Suprapubic skin (tissue), 3 donors: ENCODE measurements at regions not wholly inside any gene's neighbourhood (a gene's known extent, or its start where the extent isn't known, plus 50 kb on each side); places are given as distances from the start of the nearest gene placed in this dataset.

Experiments used
- POLR2AphosphoS5 ChIP-seq, 3 donors: sonication (generic); formaldehyde crosslinking; IDR thresholded peaks; one replicate each; pipeline ENCODE4 v1.6.1; 2017; ENCODE audit warnings: antibody characterized with exemption in 3 of 3
- TF ChIP-seq, protein P1 (sequence below), 2 donors: fragments of 200-600 bp in 1 of 2; fragments of 450-650 bp in 1 of 2; sonication (generic) in 1 of 2; IDR thresholded peaks; one replicate each; pipeline ENCODE4 v1.5.1; 2016 to 2019; ENCODE audit warnings: antibody characterized with exemption in 2 of 2, mild to moderate bottlenecking in 1 of 2, moderate library complexity in 1 of 2

DNA sequence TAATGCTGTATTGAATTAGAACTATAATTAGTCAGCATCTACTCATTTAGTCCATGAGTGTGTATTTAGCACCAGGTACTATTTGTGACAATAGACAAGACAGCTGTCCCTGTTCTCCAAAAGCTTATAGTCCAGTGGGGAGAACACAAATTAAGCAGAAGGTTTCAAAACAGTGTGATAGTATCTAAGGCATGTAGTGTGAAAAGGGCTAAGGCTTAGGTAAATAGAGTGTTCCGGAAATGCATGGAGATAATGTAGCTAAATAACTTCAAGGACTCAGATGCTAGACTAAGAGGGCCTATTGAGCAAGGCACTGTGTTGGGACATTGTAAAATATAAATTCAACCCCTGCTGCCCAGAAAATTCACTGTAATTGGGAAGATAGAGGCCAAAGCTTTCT lies 144.1 kb upstream of the MIR17HG start:
- TF ChIP-seq, protein P1, sequence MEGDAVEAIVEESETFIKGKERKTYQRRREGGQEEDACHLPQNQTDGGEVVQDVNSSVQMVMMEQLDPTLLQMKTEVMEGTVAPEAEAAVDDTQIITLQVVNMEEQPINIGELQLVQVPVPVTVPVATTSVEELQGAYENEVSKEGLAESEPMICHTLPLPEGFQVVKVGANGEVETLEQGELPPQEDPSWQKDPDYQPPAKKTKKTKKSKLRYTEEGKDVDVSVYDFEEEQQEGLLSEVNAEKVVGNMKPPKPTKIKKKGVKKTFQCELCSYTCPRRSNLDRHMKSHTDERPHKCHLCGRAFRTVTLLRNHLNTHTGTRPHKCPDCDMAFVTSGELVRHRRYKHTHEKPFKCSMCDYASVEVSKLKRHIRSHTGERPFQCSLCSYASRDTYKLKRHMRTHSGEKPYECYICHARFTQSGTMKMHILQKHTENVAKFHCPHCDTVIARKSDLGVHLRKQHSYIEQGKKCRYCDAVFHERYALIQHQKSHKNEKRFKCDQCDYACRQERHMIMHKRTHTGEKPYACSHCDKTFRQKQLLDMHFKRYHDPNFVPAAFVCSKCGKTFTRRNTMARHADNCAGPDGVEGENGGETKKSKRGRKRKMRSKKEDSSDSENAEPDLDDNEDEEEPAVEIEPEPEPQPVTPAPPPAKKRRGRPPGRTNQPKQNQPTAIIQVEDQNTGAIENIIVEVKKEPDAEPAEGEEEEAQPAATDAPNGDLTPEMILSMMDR (IDR thresholded peaks at IDR 0.05) = no peak
- no peak for TF ChIP-seq POLR2AphosphoS5 (IDR thresholded peaks at IDR 0.05)
